Heart left ventricle (tissue), 13 donors: ENCODE measurements at regions not wholly inside any gene's neighbourhood (a gene's known extent, or its start where the extent isn't known, plus 50 kb on each side); places are given as distances from the start of the nearest gene placed in this dataset.

Experiments used
- POLR2A ChIP-seq, 2 donors: fragments of 450-650 bp; IDR thresholded peaks; one replicate each; pipeline ENCODE4 v1.6.1; 2017; ENCODE audit warnings: antibody characterized with exemption in 2 of 2, mild to moderate bottlenecking in 2 of 2, moderate library complexity in 2 of 2
- TF ChIP-seq, protein P1 (sequence below), 12 donors: fragments of 200-600 bp; sonication (generic) in 4 of 12; IDR thresholded peaks; one replicate each; pipeline versions ENCODE4 v1.5.0 to v1.8.0; 2018 to 2022; ENCODE audit warnings: antibody characterized with exemption in 12 of 12, mild to moderate bottlenecking in 5 of 12
- donor health status: ischemic (EF 13 %, LVEDD 7.1; RV severe dilation, severe dysfunction).
- donor health status: DM: no; HTN: yes; CAD: no.
- donor health status: DM: no; HTN: no; CAD: no.
- donor health status: ischemic (EF 25% LVEDD 6.9; RV normal size, moderate dysfunction).
- donor health status: ischemic (EF 25% LVEDD 5.7; RV mildly dilated, moderate dysfunction).
- donor health status: ischemic (EF 35%, LVEDD 5.7; RV mildly dilated, moderate dysfunction).
- donor health status: nonischemic (EF 11% LVEDD 7.7; RV severe dilation, severe dysfunction).
- donor health status: DM: yes; HTN: yes; CAD: no.
- donor health status: PGD.
- donor health status: ischemic (EF 29% LVEDD 5.4; RV normal size, mild dysfunction).
- donor health status: nonischemic (EF 23%, LVEDD 6.1; RV moderate dilation, normal function).

DNA sequence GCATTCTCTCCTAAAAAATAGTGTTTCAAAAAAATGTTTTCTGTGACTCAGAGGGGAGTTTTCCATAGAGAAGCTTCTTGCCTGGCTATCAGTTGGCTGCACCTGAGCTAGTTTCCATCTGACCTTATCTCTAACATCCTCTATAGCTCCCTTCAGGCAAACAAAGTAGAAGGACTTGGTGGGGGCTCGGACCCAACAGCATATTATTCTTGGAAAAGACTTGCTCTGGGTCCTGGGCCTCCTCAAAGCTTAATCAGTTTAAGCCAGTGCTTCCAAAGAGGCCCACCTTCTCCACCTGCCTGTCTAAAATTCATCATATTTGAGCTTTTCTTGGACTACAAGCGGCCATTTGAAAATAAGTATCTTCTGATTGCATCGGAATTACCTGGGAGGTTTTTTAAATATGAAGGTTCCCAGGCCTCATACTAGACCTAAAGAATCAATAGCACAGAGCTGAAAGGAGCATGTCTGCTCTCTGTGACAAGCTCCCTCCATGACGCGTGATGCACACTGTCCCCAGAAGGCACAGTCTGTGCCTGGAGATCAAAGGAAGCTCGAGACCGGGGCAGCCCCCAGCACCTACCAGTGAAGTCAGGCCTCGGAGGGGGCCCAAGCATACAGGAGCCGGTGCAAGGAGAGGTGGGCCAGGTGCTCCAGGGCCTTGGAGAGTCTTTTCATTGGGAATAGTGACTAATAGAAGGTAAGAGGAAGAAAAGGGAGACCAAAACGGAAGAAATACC is 80.6 kb upstream of the HIVEP1 start:
- TF ChIP-seq, protein P1, sequence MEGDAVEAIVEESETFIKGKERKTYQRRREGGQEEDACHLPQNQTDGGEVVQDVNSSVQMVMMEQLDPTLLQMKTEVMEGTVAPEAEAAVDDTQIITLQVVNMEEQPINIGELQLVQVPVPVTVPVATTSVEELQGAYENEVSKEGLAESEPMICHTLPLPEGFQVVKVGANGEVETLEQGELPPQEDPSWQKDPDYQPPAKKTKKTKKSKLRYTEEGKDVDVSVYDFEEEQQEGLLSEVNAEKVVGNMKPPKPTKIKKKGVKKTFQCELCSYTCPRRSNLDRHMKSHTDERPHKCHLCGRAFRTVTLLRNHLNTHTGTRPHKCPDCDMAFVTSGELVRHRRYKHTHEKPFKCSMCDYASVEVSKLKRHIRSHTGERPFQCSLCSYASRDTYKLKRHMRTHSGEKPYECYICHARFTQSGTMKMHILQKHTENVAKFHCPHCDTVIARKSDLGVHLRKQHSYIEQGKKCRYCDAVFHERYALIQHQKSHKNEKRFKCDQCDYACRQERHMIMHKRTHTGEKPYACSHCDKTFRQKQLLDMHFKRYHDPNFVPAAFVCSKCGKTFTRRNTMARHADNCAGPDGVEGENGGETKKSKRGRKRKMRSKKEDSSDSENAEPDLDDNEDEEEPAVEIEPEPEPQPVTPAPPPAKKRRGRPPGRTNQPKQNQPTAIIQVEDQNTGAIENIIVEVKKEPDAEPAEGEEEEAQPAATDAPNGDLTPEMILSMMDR (IDR thresholded peaks at IDR 0.05), result no peak
- no peak for TF ChIP-seq POLR2A (IDR thresholded peaks at IDR 0.05)
